NCI-H128 (cell line): ENCODE measurements at regions not wholly inside any gene's neighbourhood (a gene's known extent, or its start where the extent isn't known, plus 50 kb on each side); places are given as distances from the start of the nearest gene placed in this dataset.

ENCODE experiments used
- DNase-seq: peaks from one replicate; lab custom pipeline; 2025; ENCODE audit not compliant: unreplicated experiment; lab: John Stamatoyannopoulos, UW

DNA sequence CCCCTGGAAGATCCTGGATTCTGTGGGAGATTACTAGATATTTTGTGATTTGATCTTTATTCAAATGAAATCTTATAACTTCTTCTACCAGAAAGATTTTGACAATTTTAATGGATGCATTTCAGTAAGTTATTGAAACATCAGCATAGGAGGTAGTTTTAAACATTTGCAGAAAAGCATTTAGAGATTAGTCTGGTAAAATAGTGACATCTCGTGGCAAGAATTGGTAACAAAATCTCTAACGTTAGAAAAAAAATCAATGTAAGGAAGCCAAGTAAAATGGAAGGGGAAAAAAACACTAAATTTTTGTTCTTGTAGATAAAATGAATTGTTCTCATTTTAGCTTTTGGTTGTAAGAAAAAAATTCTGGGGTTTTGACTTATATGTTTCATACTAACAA lies 73.3 kb downstream of the TASL start:
- DNase-seq = peak; percentile 1

DNA sequence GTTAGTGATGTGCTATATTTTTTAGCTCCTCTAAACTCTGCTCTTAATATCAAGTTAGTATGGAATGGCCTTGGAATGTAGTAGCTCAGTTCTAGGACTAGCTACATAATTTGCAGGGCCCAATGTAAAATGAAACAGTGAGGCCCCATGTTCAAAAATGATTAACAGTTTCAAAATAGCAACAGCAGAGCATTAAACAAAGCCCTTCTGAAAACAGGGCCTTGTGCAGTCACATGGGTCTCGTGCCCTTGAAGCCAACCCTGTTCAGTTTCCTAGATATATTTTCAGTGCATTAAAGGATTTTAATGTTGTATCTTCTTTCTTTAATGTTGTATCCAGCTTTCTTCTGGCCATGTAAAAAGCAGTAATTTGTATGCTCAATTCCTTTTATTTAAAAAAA lies 82.1 kb downstream of the TASL start:
- DNase-seq = no peak

DNA sequence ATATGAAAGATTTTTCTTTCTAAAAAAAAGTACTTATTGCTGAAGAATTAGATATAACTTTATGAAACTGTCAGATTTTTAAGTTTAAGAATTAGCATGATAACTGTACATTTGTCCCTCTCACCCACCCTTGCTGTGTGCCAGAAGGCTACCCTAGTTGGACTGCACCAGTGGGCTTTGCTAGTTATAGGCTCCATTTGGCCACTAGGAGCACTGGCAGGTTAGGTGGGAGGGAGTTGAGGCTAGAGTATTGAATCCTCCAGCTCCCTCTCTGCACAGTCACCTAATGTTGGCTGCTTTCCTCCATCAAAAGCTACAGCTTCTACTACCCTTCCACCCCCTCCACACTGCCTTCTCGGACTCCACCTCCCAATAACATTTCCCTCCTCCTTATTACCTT lies 84.2 kb downstream of the TASL start:
- DNase-seq = no peak

DNA sequence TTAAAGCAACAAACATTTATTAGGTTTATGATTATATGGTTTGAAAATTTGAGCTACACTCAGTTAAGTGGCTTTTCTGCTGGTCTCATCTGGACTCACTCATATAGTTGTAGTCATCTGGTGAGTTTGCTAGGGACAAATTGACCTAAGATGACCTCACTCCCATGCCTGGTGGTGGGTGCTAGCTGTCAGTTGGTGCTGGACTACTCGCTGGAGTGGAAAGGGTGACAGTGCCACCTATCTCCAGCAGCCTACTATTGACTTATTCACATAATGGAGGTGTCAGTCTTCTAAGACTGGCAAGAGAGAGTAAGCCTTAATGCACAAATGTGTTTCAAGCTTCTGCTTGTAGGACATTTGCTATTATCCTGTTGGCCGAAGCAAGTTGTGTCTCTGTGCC lies 88.2 kb downstream of the TASL start:
- DNase-seq = no peak

DNA sequence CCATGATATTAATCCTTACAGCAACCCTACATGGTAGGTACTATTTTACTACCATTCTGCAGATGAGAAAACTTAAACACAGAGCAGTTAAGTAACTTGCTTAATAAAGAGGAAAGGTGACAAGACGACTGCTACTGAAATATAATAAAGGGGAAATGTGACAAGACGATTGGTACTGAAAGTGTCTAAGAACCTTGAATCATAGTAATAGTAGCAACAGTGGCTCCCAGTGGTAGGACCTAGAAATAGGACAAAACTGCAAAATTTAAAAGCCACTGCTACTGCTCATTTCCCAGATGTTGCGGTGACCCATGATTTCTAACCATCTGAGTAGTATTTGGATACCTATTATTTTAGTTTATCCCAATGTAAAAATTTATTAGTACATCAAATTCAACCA lies 89.5 kb downstream of the TASL start:
- no peak for DNase-seq

DNA sequence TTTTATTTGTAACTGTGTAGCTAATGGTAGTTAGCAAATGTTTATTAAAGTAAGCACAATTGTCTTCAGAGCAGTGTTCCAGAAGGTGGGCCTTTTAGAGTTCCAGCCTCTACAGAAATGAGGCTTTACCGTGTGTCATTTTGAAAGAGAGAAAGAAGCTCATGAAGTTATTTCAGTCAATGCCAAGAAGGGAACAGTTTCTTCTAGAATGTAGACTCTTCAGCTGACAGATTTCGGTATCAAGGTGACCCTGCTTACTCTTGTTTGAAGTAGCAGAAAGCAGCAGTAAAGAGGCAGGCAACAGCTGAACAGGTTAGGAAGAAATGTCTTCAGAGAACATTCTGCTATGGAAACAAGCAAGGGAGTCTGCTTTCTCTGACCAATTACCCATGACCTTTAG lies 93.6 kb downstream of the TASL start:
- DNase-seq = no peak

DNA sequence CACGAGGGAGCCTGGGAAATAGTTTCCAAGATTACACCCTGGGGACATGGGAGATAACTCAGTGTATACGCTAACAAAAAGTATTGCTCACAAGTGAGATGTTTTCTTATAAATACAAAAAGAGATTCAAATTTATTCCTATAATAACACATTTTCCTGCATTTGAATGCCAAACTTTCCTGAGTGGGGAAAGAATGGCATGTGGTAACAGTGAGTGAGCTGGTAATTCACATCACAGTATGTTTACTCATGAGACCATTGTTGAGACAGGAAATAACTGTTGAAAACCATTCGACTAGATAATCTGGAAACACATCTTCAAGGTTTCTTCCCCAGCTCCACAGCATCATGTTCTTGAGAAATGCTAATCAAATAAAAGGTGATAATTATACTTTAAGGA lies 109.1 kb downstream of the TASL start:
- no peak for DNase-seq
